ENCODE measurements at regions not wholly inside any gene's neighbourhood (a gene's known extent, or its start where the extent isn't known, plus 50 kb on each side); places are given as distances from the start of the nearest gene placed in this dataset.

DNA sequence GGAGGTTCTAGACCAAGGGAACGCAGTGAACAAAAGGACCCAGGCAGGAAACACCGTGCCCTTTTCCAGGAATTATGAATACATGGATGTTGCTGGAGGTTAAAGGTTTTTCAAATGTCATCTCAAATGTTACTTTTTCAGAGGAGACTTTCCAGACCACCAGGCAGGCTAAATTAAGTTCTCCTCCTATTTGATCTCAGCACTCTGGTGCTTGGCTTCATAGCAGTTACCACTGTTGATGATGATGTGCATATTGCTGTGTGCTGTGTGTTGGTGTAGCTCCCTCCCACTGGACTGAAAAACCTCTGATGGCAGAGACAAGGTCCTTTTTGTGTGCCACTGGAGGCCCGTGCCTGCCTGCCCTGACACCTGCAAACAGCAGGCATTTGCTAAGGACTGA, 137.3 kb upstream of the PTPRM start:
- Histone ChIP-seq H3K9me3 (ENCODE audit: insufficient read depth, low read depth, low read length) (no peaks in the 10 kb centered on the region), H2AK5ac (ENCODE audit: low read length) (no peak overlapping the region), H3K4me3 (ENCODE audit: low read depth, low read length) (no peak overlapping the region), H4K12ac (ENCODE audit: low read depth, low read length) (no peak overlapping the region), H2AFZ (ENCODE audit: insufficient read depth, low read length, poor library complexity) (no peak overlapping the region), H3K27me3 (ENCODE audit: insufficient read depth, low read length) (no peaks in the 10 kb centered on the region), H4K8ac (ENCODE audit: low read depth, low read length) (no peak overlapping the region), H3K4me1 (ENCODE audit: control insufficient read depth in 1 of 2, insufficient read depth in 2 of 2, low read length in 2 of 2) (no peaks in the 10 kb centered on the region), H3K4ac (ENCODE audit: low read depth, low read length) (no peak overlapping the region), H2BK12ac (ENCODE audit: low read length) (no peak overlapping the region), H3K18ac (ENCODE audit: low read length) (no peak overlapping the region), H3K79me1 (ENCODE audit: low read length) (no peaks in the 10 kb centered on the region), H4K91ac (ENCODE audit: low read depth, low read length) (no peak overlapping the region), H2BK5ac (ENCODE audit: low read depth, low read length, poor library complexity) (no peak overlapping the region), H3K27ac (ENCODE audit: low read depth, low read length) (no peak overlapping the region), H3K79me2 (ENCODE audit: control insufficient read depth, insufficient read depth, low read length, poor library complexity) (no peaks in the 10 kb centered on the region), H3K23ac (ENCODE audit: low read length) (peak overlapping the region; percentile 17), H3K14ac (ENCODE audit: low read length) (no peak overlapping the region), H3K9ac (ENCODE audit: low read length) (no peak overlapping the region), H2BK120ac (ENCODE audit: insufficient read depth, low read length, poor library complexity) (no peak overlapping the region), H3K4me2 (ENCODE audit: low read length) (no peak overlapping the region), H3K36me3 (ENCODE audit: control insufficient read depth in 1 of 2, insufficient read depth in 2 of 2, low read length in 2 of 2) (no peaks in the 10 kb centered on the region)
- no CpG with 5 or more reads among the region's 3 CpGs for WGBS (ENCODE audit: extremely low coverage, insufficient coverage, insufficient read length)
- DNase-seq, result no peak

DNA sequence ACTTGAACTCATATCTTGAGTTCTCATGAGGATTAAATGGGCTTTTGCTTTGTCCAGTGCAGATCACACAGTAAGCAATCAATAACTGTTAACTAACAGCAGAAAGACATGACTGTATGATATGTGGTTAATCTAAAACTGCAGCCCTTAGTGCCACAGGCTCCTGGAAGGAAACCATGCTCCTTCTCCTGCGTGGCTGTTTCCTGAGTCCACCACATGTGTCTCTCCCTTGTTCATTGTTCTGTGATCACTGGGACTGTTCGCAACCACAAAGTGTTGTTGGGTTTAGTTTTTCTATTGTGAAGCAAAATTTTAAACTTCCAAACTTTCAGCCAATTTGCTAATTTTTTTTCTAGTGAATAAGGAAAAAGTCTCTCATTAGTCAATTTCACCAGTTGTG, 130.9 kb upstream of the PTPRM start:
- no peak overlapping the region for H2AFZ ChIP-seq (ENCODE audit: insufficient read depth, low read length, poor library complexity)
- no peak overlapping the region for H3K9ac ChIP-seq (ENCODE audit: low read length)
- no peak overlapping the region for H3K4me3 ChIP-seq (ENCODE audit: low read depth, low read length)
- peak overlapping the region; percentile 14 for H4K91ac ChIP-seq (ENCODE audit: low read depth, low read length)
- no peaks in the 10 kb centered on the region for H3K79me2 ChIP-seq (ENCODE audit: control insufficient read depth, insufficient read depth, low read length, poor library complexity)
- H2AK5ac ChIP-seq (ENCODE audit: low read length), result no peak overlapping the region
- H3K18ac ChIP-seq (ENCODE audit: low read length), result no peak overlapping the region
- H3K23ac ChIP-seq (ENCODE audit: low read length), result no peak overlapping the region
- H2BK12ac ChIP-seq (ENCODE audit: low read length), result no peak overlapping the region
- H3K79me1 ChIP-seq (ENCODE audit: low read length), result no peaks in the 10 kb centered on the region
- no peak overlapping the region for H3K4ac ChIP-seq (ENCODE audit: low read depth, low read length)
- H2BK120ac ChIP-seq (ENCODE audit: insufficient read depth, low read length, poor library complexity), result no peak overlapping the region
- no CpG with 5 or more reads among the region's 2 CpGs for WGBS (ENCODE audit: extremely low coverage, insufficient coverage, insufficient read length)
- no peak overlapping the region for H3K4me2 ChIP-seq (ENCODE audit: low read length)
- H3K9me3 ChIP-seq (ENCODE audit: insufficient read depth, low read depth, low read length), result no peaks in the 10 kb centered on the region
- no peaks in the 10 kb centered on the region for H3K27me3 ChIP-seq (ENCODE audit: insufficient read depth, low read length)
- no peak overlapping the region for H4K8ac ChIP-seq (ENCODE audit: low read depth, low read length)
- no peaks in the 10 kb centered on the region for H3K36me3 ChIP-seq (ENCODE audit: control insufficient read depth in 1 of 2, insufficient read depth in 2 of 2, low read length in 2 of 2)
- H3K27ac ChIP-seq (ENCODE audit: low read depth, low read length), result no peak overlapping the region
- H4K12ac ChIP-seq (ENCODE audit: low read depth, low read length), result no peak overlapping the region
- no peak for DNase-seq
- no peak overlapping the region for H2BK5ac ChIP-seq (ENCODE audit: low read depth, low read length, poor library complexity)
- H3K4me1 ChIP-seq (ENCODE audit: control insufficient read depth in 1 of 2, insufficient read depth in 2 of 2, low read length in 2 of 2), result no peaks in the 10 kb centered on the region
- no peak overlapping the region for H3K14ac ChIP-seq (ENCODE audit: low read length)

DNA sequence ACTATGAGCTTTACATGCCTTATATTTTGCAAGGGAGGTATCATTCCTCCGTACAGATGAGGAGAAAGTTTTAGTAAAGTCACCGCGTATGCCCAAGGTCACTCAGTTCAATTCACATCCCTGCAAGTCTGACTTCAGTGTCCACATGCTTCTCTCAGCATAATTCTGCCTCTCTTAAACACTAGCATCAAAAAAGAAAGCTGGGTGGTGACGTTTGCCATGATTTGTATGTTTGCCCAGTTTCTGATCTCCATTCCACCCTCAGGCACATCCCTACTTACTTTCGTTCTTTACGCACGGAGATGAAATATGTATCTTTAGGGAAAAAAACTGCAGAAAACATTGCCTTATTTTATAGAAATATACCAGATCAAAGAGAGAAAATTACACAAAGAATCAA, 129.2 kb upstream of the PTPRM start:
- Histone ChIP-seq H3K4me2 (ENCODE audit: low read length) (no peak overlapping the region), H4K91ac (ENCODE audit: low read depth, low read length) (no peak overlapping the region), H2AFZ (ENCODE audit: insufficient read depth, low read length, poor library complexity) (no peak overlapping the region), H3K14ac (ENCODE audit: low read length) (no peak overlapping the region), H3K4ac (ENCODE audit: low read depth, low read length) (no peak overlapping the region), H3K79me1 (ENCODE audit: low read length) (no peaks in the 10 kb centered on the region), H3K27me3 (ENCODE audit: insufficient read depth, low read length) (no peaks in the 10 kb centered on the region), H2AK5ac (ENCODE audit: low read length) (no peak overlapping the region), H3K36me3 (ENCODE audit: control insufficient read depth in 1 of 2, insufficient read depth in 2 of 2, low read length in 2 of 2) (no peaks in the 10 kb centered on the region), H3K27ac (ENCODE audit: low read depth, low read length) (no peak overlapping the region), H3K9ac (ENCODE audit: low read length) (no peak overlapping the region), H3K79me2 (ENCODE audit: control insufficient read depth, insufficient read depth, low read length, poor library complexity) (no peaks in the 10 kb centered on the region), H3K23ac (ENCODE audit: low read length) (no peak overlapping the region), H2BK12ac (ENCODE audit: low read length) (no peak overlapping the region), H4K8ac (ENCODE audit: low read depth, low read length) (no peak overlapping the region), H3K9me3 (ENCODE audit: insufficient read depth, low read depth, low read length) (no peaks in the 10 kb centered on the region), H2BK120ac (ENCODE audit: insufficient read depth, low read length, poor library complexity) (no peak overlapping the region), H2BK5ac (ENCODE audit: low read depth, low read length, poor library complexity) (no peak overlapping the region), H4K12ac (ENCODE audit: low read depth, low read length) (no peak overlapping the region), H3K4me1 (ENCODE audit: control insufficient read depth in 1 of 2, insufficient read depth in 2 of 2, low read length in 2 of 2) (no peaks in the 10 kb centered on the region), H3K18ac (ENCODE audit: low read length) (no peak overlapping the region), H3K4me3 (ENCODE audit: low read depth, low read length) (no peak overlapping the region)
- WGBS (ENCODE audit: extremely low coverage, insufficient coverage, insufficient read length), result no CpG with 5 or more reads among the region's 7 CpGs
- no peak for DNase-seq

DNA sequence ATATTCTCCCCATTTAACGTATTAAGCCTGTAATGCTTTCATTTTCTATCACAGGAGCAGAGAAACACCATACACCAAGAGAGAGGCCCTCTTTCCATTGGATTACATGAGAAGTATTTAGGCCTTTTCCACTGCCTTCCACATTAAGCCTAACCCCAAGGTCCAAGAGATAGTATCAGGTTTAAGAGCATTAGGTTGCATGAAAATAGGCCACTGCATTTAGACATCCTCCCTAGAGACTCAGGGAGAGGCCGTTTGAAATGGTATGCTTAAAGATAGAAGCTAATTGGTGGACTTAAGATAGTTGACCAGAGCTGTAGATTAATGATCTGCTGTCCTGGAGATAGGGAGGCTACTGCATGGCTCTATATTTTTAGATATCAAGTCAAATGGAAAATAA, 128.5 kb upstream of the PTPRM start:
- Histone ChIP-seq H3K27ac (ENCODE audit: low read depth, low read length) (no peak overlapping the region), H3K4me3 (ENCODE audit: low read depth, low read length) (no peak overlapping the region), H3K36me3 (ENCODE audit: control insufficient read depth in 1 of 2, insufficient read depth in 2 of 2, low read length in 2 of 2) (no peaks in the 10 kb centered on the region), H3K18ac (ENCODE audit: low read length) (no peak overlapping the region), H3K9me3 (ENCODE audit: insufficient read depth, low read depth, low read length) (no peaks in the 10 kb centered on the region), H3K4me2 (ENCODE audit: low read length) (no peak overlapping the region), H3K14ac (ENCODE audit: low read length) (no peak overlapping the region), H3K27me3 (ENCODE audit: insufficient read depth, low read length) (no peaks in the 10 kb centered on the region), H4K8ac (ENCODE audit: low read depth, low read length) (no peak overlapping the region), H3K4ac (ENCODE audit: low read depth, low read length) (no peak overlapping the region), H2AFZ (ENCODE audit: insufficient read depth, low read length, poor library complexity) (no peak overlapping the region), H3K9ac (ENCODE audit: low read length) (no peak overlapping the region), H4K91ac (ENCODE audit: low read depth, low read length) (no peak overlapping the region), H2BK120ac (ENCODE audit: insufficient read depth, low read length, poor library complexity) (no peak overlapping the region), H2BK5ac (ENCODE audit: low read depth, low read length, poor library complexity) (no peak overlapping the region), H3K79me1 (ENCODE audit: low read length) (no peaks in the 10 kb centered on the region), H3K23ac (ENCODE audit: low read length) (no peak overlapping the region), H3K4me1 (ENCODE audit: control insufficient read depth in 1 of 2, insufficient read depth in 2 of 2, low read length in 2 of 2) (no peaks in the 10 kb centered on the region), H2AK5ac (ENCODE audit: low read length) (no peak overlapping the region), H4K12ac (ENCODE audit: low read depth, low read length) (no peak overlapping the region), H2BK12ac (ENCODE audit: low read length) (no peak overlapping the region), H3K79me2 (ENCODE audit: control insufficient read depth, insufficient read depth, low read length, poor library complexity) (no peaks in the 10 kb centered on the region)
- no peak for DNase-seq
- WGBS (ENCODE audit: extremely low coverage, insufficient coverage, insufficient read length), result no CpG with 5 or more reads among the region's 2 CpGs
